ENCODE measurements at regions not wholly inside any gene's neighbourhood (a gene's known extent, or its start where the extent isn't known, plus 50 kb on each side); places are given as distances from the start of the nearest gene placed in this dataset.
A peak's percentile ranks its signal among the peaks of the same experiment; 100 is the strongest.

- no peak for DNase-seq
These were observed 112.4 kb downstream of the HTR5A start for GRCh38 chr7:155182406-155182970.

- no peak for DNase-seq
These were observed 113.5 kb downstream of the HTR5A start for GRCh38 chr7:155183655-155184054.

- DNase-seq = no peak
These were observed 112.8 kb upstream of the INSIG1 start for GRCh38 chr7:155184923-155185322.

- no peak for DNase-seq
These were observed 110.5 kb upstream of the INSIG1 start for GRCh38 chr7:155187061-155187785.

- no peak for DNase-seq
These were observed 109.3 kb upstream of the INSIG1 start for GRCh38 chr7:155188357-155188756.

GRCh38 chr7:155188821-155189581, 108.7 kb upstream of the INSIG1 start:
- DNase-seq = no peak

GRCh38 chr7:155189590-155189989, 108.1 kb upstream of the INSIG1 start:
- no peak for DNase-seq

GRCh38 chr7:155190688-155191087, 107.0 kb upstream of the INSIG1 start:
- peak; percentile 21 for DNase-seq

GRCh38 chr7:155191137-155191536, 106.5 kb upstream of the INSIG1 start:
- DNase-seq = no peak

- DNase-seq = no peak
These were observed 105.7 kb upstream of the INSIG1 start for GRCh38 chr7:155191901-155192478.

GRCh38 chr7:155192961-155193640, 104.6 kb upstream of the INSIG1 start:
- DNase-seq = no peak

- DNase-seq = no peak
These were observed 104.0 kb upstream of the INSIG1 start for GRCh38 chr7:155193716-155194115.

GRCh38 chr7:155194382-155195140, 103.1 kb upstream of the INSIG1 start:
- DNase-seq = no peak

GRCh38 chr7:155195939-155196523, 101.6 kb upstream of the INSIG1 start:
- no peak for DNase-seq

- no peak for DNase-seq
These were observed 99.3 kb upstream of the INSIG1 start for GRCh38 chr7:155198196-155198892.

GRCh38 chr7:155198901-155199845, 98.5 kb upstream of the INSIG1 start:
- DNase-seq = peak; percentile 93

- DNase-seq = no peak
These were observed 96.2 kb upstream of the INSIG1 start for GRCh38 chr7:155201325-155202087.

GRCh38 chr7:155202106-155202871, 95.4 kb upstream of the INSIG1 start:
- no peak for DNase-seq

Data from kidney glomerular epithelial cell (primary cell).